Esophagus squamous epithelium (tissue), 4 donors: ENCODE measurements at regions not wholly inside any gene's neighbourhood (a gene's known extent, or its start where the extent isn't known, plus 50 kb on each side); places are given as distances from the start of the nearest gene placed in this dataset.

ENCODE experiments used
- CTCF ChIP-seq, 6 experiments: fragments of 450-650 bp in 4 of 6; fragments of 200-600 bp in 2 of 6; sonication (generic) in 2 of 6; IDR thresholded peaks; one replicate each; pipeline ENCODE4 v1.5.1; 2016 to 2019; ENCODE audit warnings: antibody characterized with exemption in 6 of 6, mild to moderate bottlenecking in 4 of 6, moderate library complexity in 4 of 6
- POLR2A ChIP-seq, 4 donors: fragments of 450-650 bp; IDR thresholded peaks; one replicate each; pipeline ENCODE4 v1.6.1; 2017; ENCODE audit warnings: antibody characterized with exemption in 4 of 4, mild to moderate bottlenecking in 4 of 4, moderate library complexity in 3 of 4

DNA sequence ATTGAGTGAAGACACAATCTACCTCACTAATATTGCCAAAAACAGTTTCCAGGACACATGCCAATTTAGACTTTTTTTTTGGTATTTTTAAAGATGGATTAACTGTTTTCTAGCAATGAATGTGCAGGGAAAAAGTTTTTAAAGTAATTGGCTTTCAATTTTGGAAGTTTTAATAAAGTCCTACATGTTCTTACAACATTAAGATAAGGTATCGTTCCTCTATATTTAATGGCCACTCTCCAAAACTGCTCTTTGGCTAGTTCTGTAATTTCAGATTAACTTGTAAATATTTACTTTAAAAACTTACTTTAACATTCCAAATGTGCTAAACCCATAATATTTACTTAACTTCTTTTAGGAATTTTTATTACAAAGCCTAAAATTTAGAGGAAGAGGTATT is 1332.2 kb upstream of the PRMT6 start:
- TF ChIP-seq CTCF (IDR thresholded peaks at IDR 0.05) (no peak), POLR2A (IDR thresholded peaks at IDR 0.05) (no peak)
